K562 (cell line): ENCODE measurements at regions not wholly inside any gene's neighbourhood (a gene's known extent, or its start where the extent isn't known, plus 50 kb on each side); places are given as distances from the start of the nearest gene placed in this dataset.

Experiments used
- CAMTA2 ChIP-seq: fragments of 250-450 bp; sonication (Bioruptor Pico); conservative IDR thresholded peaks from 2 replicates; pipeline ENCODE4 v1.5.1; 2022
- CREB3 ChIP-seq: fragments of 450-650 bp; conservative IDR thresholded peaks from 2 replicates; pipeline ENCODE4 v1.6.1; 2016; ENCODE audit warnings: missing genetic modification characterization, low read depth, mild to moderate bottlenecking, missing compliant biosample characterization, moderate library complexity
- CTCF ChIP-seq, 3 experiments: IDR thresholded peaks in 2 of 3; conservative IDR thresholded peaks in 1 of 3; 2 replicates each; pipeline ENCODE4 v1.5.1; 2011 to 2012; ENCODE audit warnings: low read length in 3 of 3, mild to moderate bottlenecking in 3 of 3, control low read depth in 2 of 3, improper control_type of control experiment in 1 of 3, inconsistent platforms in 1 of 3, low read depth in 1 of 3, mixed read lengths in 1 of 3, moderate library complexity in 1 of 3; ENCODE audit not compliant: insufficient read depth in 2 of 3
- HDAC8 ChIP-seq: fragments of 450-650 bp; IDR thresholded peaks from 2 replicates; pipeline ENCODE4 v1.6.1; 2016; ENCODE audit warnings: mild to moderate bottlenecking, missing genetic modification characterization, moderate library complexity, missing compliant biosample characterization
- IRF2 ChIP-seq: sonication (generic); formaldehyde crosslinking; IDR thresholded peaks from 2 replicates; pipeline ENCODE4 v1.8.1; 2022; ENCODE audit warnings: mild to moderate bottlenecking, missing genetic modification reagents
- PCBP1 ChIP-seq: fragments of 200-400 bp; formaldehyde crosslinking; IDR thresholded peaks from 2 replicates; pipeline ENCODE4 v1.6.1; 2018; ENCODE audit warnings: mild to moderate bottlenecking, low read depth, low read length; ENCODE audit not compliant: poor library complexity, severe bottlenecking
- RAD21 ChIP-seq, 2 experiments: fragments of 250-450 bp in 1 of 2; fragments of 450-650 bp in 1 of 2; sonication (Bioruptor Pico) in 1 of 2; formaldehyde crosslinking in 1 of 2; IDR thresholded peaks in 1 of 2; conservative IDR thresholded peaks in 1 of 2; 2 replicates each; pipeline versions ENCODE4 v1.4.0 to v1.8.0; 2020 to 2022; ENCODE audit warnings: mild to moderate bottlenecking in 2 of 2, moderate library complexity in 1 of 2
- TBP ChIP-seq: optimal IDR thresholded peaks from 2 replicates; pipeline ENCODE3; 2011; ENCODE audit warnings: low read depth, low read length, improper control_type of control experiment
- ZBTB26 ChIP-seq: fragments of 450-650 bp; formaldehyde crosslinking; IDR thresholded peaks from 2 replicates; pipeline ENCODE4 v1.4.0; 2022; ENCODE audit warnings: missing genetic modification characterization
- ZBTB49 ChIP-seq: sonication (generic); formaldehyde crosslinking; IDR thresholded peaks from 2 replicates; pipeline ENCODE4 v1.8.0; 2022; ENCODE audit warnings: missing genetic modification reagents, mild to moderate bottlenecking, borderline replicate concordance
- TF ChIP-seq, protein P1 (sequence below): fragments of 250-450 bp; sonication (Bioruptor Pico); IDR thresholded peaks from 2 replicates; pipeline ENCODE4 v1.8.0; 2022; ENCODE audit warnings: inconsistent platforms
- TF ChIP-seq, protein P2 (sequence below), 2 experiments: fragments of 200-800 bp in 1 of 2; sonication (Bioruptor generic) in 1 of 2; sonication (generic) in 1 of 2; formaldehyde crosslinking in 1 of 2; IDR thresholded peaks in 1 of 2; conservative IDR thresholded peaks in 1 of 2; 2 replicates each; pipeline versions ENCODE4 v1.5.0 to v1.6.1; 2016 to 2020; ENCODE audit warnings: missing compliant biosample characterization in 1 of 2, missing genetic modification characterization in 1 of 2, missing genetic modification reagents in 1 of 2
- TF ChIP-seq, protein P3 (sequence below): fragments of 250-450 bp; sonication (Bioruptor Pico); IDR thresholded peaks from 2 replicates; pipeline ENCODE4 v1.8.0; 2021; ENCODE audit warnings: moderate library complexity, mild to moderate bottlenecking, inconsistent platforms

DNA sequence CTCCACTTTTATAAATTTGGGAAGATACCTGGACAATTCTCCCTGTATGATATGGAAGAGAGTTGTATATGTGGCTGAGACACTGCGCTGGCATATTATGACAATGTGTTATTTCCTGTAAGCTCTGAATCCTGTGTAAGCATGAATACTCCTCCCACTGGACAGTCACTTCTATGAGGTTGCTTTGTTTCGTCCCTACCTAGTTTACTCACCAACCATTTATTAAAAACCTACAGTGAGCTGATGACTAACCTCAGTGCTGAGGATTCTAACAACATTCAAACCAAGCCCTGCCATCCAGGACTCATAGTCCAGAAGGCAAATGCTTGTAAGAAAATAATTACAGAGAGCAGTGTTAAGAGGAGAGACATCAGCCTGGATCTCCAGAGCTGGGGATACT lies 1632.9 kb upstream of the TENM3 start:
- TF ChIP-seq HDAC8 (tag): no peak
- TF ChIP-seq RAD21 (CRISPR knock-in tag; conservative IDR thresholded peaks at IDR 0.05 in 1 of 2, IDR thresholded peaks at IDR 0.05 in 1 of 2): no peak
- TF ChIP-seq, protein P1, sequence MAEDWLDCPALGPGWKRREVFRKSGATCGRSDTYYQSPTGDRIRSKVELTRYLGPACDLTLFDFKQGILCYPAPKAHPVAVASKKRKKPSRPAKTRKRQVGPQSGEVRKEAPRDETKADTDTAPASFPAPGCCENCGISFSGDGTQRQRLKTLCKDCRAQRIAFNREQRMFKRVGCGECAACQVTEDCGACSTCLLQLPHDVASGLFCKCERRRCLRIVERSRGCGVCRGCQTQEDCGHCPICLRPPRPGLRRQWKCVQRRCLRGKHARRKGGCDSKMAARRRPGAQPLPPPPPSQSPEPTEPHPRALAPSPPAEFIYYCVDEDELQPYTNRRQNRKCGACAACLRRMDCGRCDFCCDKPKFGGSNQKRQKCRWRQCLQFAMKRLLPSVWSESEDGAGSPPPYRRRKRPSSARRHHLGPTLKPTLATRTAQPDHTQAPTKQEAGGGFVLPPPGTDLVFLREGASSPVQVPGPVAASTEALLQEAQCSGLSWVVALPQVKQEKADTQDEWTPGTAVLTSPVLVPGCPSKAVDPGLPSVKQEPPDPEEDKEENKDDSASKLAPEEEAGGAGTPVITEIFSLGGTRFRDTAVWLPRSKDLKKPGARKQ (CRISPR knock-in tag): no peak
- TF ChIP-seq, protein P2, sequence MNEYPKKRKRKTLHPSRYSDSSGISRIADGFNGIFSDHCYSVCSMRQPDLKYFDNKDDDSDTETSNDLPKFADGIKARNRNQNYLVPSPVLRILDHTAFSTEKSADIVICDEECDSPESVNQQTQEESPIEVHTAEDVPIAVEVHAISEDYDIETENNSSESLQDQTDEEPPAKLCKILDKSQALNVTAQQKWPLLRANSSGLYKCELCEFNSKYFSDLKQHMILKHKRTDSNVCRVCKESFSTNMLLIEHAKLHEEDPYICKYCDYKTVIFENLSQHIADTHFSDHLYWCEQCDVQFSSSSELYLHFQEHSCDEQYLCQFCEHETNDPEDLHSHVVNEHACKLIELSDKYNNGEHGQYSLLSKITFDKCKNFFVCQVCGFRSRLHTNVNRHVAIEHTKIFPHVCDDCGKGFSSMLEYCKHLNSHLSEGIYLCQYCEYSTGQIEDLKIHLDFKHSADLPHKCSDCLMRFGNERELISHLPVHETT (CRISPR knock-in tag; conservative IDR thresholded peaks at IDR 0.05 in 1 of 2, IDR thresholded peaks at IDR 0.05 in 1 of 2): no peak
- no peak for TF ChIP-seq CAMTA2 (CRISPR knock-in tag)
- TF ChIP-seq CTCF (IDR thresholded peaks at IDR 0.05 in 2 of 3, conservative IDR thresholded peaks at IDR 0.05 in 1 of 3; ENCODE audit: insufficient read depth in 2 of 3, low read depth in 1 of 3, low read length in 3 of 3): no peak
- TF ChIP-seq PCBP1: no peak
- TF ChIP-seq IRF2 (CRISPR knock-in tag): no peak
- no peak for TF ChIP-seq CREB3
- no peak for TF ChIP-seq ZBTB26 (CRISPR knock-in tag)
- TF ChIP-seq, protein P3, sequence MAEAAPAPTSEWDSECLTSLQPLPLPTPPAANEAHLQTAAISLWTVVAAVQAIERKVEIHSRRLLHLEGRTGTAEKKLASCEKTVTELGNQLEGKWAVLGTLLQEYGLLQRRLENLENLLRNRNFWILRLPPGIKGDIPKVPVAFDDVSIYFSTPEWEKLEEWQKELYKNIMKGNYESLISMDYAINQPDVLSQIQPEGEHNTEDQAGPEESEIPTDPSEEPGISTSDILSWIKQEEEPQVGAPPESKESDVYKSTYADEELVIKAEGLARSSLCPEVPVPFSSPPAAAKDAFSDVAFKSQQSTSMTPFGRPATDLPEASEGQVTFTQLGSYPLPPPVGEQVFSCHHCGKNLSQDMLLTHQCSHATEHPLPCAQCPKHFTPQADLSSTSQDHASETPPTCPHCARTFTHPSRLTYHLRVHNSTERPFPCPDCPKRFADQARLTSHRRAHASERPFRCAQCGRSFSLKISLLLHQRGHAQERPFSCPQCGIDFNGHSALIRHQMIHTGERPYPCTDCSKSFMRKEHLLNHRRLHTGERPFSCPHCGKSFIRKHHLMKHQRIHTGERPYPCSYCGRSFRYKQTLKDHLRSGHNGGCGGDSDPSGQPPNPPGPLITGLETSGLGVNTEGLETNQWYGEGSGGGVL (CRISPR knock-in tag): no peak
- TF ChIP-seq ZBTB49 (CRISPR knock-in tag): no peak
- TF ChIP-seq TBP: no peak
